GM23338 (cell line): ENCODE measurements at regions not wholly inside any gene's neighbourhood (a gene's known extent, or its start where the extent isn't known, plus 50 kb on each side); places are given as distances from the start of the nearest gene placed in this dataset.
A peak's percentile ranks its signal among the peaks of the same experiment; 100 is the strongest.

Experiments
- ATAC-seq: fragments of 200-7000 bp; cut with Tn5 transposase; 3 replicates; pipeline ENCODE4 v1.9.1; 2020
- DNase-seq: peaks from one replicate; pipeline ENCODE4 v3.0.0-alpha.2; 2015; ENCODE audit warnings: low spot score
- H2AFZ ChIP-seq: fragments of 200-600 bp; sonication (generic); 2 replicates; pipeline ENCODE4 v1.8.0; 2016; ENCODE audit warnings: antibody characterized with exemption, mild to moderate bottlenecking, moderate library complexity
- H3F3A ChIP-seq: fragments of 200-600 bp; sonication (generic); replicated peaks from 2 replicates; pipeline ENCODE4 v1.8.0; 2017; ENCODE audit warnings: antibody characterized with exemption, mixed run types, low read depth
- H3K27ac ChIP-seq: fragments of 200-600 bp; sonication (generic); 2 replicates; pipeline ENCODE4 v1.6.1; 2016; ENCODE audit warnings: low read depth
- H3K27me3 ChIP-seq: fragments of 200-600 bp; sonication (generic); 2 replicates; pipeline ENCODE4 v1.8.0; 2016; ENCODE audit warnings: mild to moderate bottlenecking, mixed run types, moderate library complexity; ENCODE audit not compliant: insufficient read depth
- H3K36me3 ChIP-seq: fragments of 200-600 bp; sonication (generic); 2 replicates; pipeline ENCODE4 v1.8.0; 2016; ENCODE audit warnings: mild to moderate bottlenecking; ENCODE audit not compliant: insufficient read depth
- H3K4me1 ChIP-seq: fragments of 200-600 bp; sonication (generic); 2 replicates; pipeline ENCODE4 v1.8.0; 2016; ENCODE audit warnings: mild to moderate bottlenecking, moderate library complexity; ENCODE audit not compliant: insufficient read depth
- H3K4me2 ChIP-seq: fragments of 200-600 bp; sonication (generic); 2 replicates; pipeline ENCODE4 v1.7.1; 2017; ENCODE audit warnings: mixed run types
- H3K4me3 ChIP-seq: fragments of 200-600 bp; sonication (generic); 2 replicates; pipeline ENCODE4 v1.6.1; 2016; ENCODE audit warnings: mixed run types
- H3K79me2 ChIP-seq: fragments of 200-600 bp; sonication (generic); replicated peaks from 2 replicates; pipeline ENCODE4 v1.8.0; 2017; ENCODE audit warnings: mild to moderate bottlenecking; ENCODE audit not compliant: insufficient read depth
- H3K9me2 ChIP-seq: fragments of 200-600 bp; sonication (generic); 2 replicates; pipeline ENCODE4 v1.8.0; 2017; ENCODE audit not compliant: insufficient read depth
- H4K20me1 ChIP-seq: fragments of 200-600 bp; sonication (generic); replicated peaks from 2 replicates; pipeline ENCODE4 v1.8.0; 2017; ENCODE audit warnings: mild to moderate bottlenecking; ENCODE audit not compliant: insufficient read depth
- H3K27ac Mint-ChIP-seq: 2 replicates; pipeline ENCODE4 v1.8.0; 2020; ENCODE audit warnings: inconsistent platforms, mild to moderate bottlenecking, moderate library complexity, mixed read lengths
- H3K27me3 Mint-ChIP-seq: 3 replicates; pipeline ENCODE4 v1.8.0; 2022; ENCODE audit warnings: low read depth, mild to moderate bottlenecking, moderate library complexity, mixed read lengths, inconsistent platforms; ENCODE audit not compliant: insufficient read depth, poor library complexity
- H3K36me3 Mint-ChIP-seq: 3 replicates; pipeline ENCODE4 v1.8.0; 2021; ENCODE audit warnings: low read depth, mild to moderate bottlenecking, inconsistent platforms, moderate library complexity, mixed read lengths
- H3K4me1 Mint-ChIP-seq: 3 replicates; pipeline ENCODE4 v1.8.0; 2020; ENCODE audit warnings: mild to moderate bottlenecking, inconsistent platforms, mixed read lengths
- H3K4me3 Mint-ChIP-seq: 3 replicates; pipeline ENCODE4 v1.8.0; 2021; ENCODE audit warnings: moderate library complexity, mild to moderate bottlenecking, inconsistent platforms, mixed read lengths
- H3K9me3 Mint-ChIP-seq: 3 replicates; pipeline ENCODE4 v1.8.0; 2020; ENCODE audit warnings: moderate library complexity, mild to moderate bottlenecking, inconsistent platforms, mixed read lengths
- CREB1 ChIP-seq: fragments of 250-450 bp; sonication (Bioruptor Pico); IDR thresholded peaks from 2 replicates; pipeline ENCODE4 v1.5.0; 2020; ENCODE audit warnings: low read depth, mild to moderate bottlenecking, moderate library complexity
- CTCF ChIP-seq, 2 experiments: fragments of 200-600 bp in 1 of 2; sonication (generic) in 1 of 2; conservative IDR thresholded peaks; 2 replicates each; pipeline versions ENCODE4 v1.5.1 to v1.6.1; 2016 to 2017; ENCODE audit warnings: antibody characterized with exemption in 2 of 2, low read depth in 2 of 2, mild to moderate bottlenecking in 2 of 2, moderate library complexity in 1 of 2
- EZH2 ChIP-seq: fragments of 200-600 bp; sonication (generic); IDR thresholded peaks from one replicate; pipeline ENCODE4 v1.8.0; 2017; ENCODE audit warnings: antibody characterized with exemption, mild to moderate bottlenecking, low read depth; ENCODE audit not compliant: unreplicated experiment
- EZH2phosphoT487 ChIP-seq: fragments of 200-600 bp; sonication (generic); IDR thresholded peaks from one replicate; pipeline ENCODE4 v1.8.1; 2018; ENCODE audit warnings: antibody characterized with exemption; ENCODE audit not compliant: unreplicated experiment
- JUNB ChIP-seq: IDR thresholded peaks from one replicate; pipeline ENCODE4 v1.6.1; 2016; ENCODE audit warnings: antibody characterized with exemption; ENCODE audit not compliant: unreplicated experiment
- NANOG ChIP-seq: IDR thresholded peaks from 2 replicates; pipeline ENCODE4 v1.6.1; 2016; ENCODE audit warnings: antibody characterized with exemption, borderline replicate concordance
- POLR2AphosphoS5 ChIP-seq: IDR thresholded peaks from 2 replicates; pipeline ENCODE4 v1.6.1; 2016; ENCODE audit warnings: antibody characterized with exemption, low read depth
- REST ChIP-seq: IDR thresholded peaks from one replicate; pipeline ENCODE4 v1.6.1; 2018; ENCODE audit warnings: antibody characterized with exemption; ENCODE audit not compliant: unreplicated experiment
- STAT1 ChIP-seq: IDR thresholded peaks from one replicate; pipeline ENCODE4 v1.6.1; 2016; ENCODE audit warnings: antibody characterized with exemption; ENCODE audit not compliant: unreplicated experiment
- ZNF114 ChIP-seq: fragments of 250-450 bp; sonication (Bioruptor Pico); IDR thresholded peaks from 2 replicates; pipeline ENCODE4 v1.5.0; 2020; ENCODE audit warnings: mild to moderate bottlenecking, moderate library complexity
- ZNF331 ChIP-seq: fragments of 250-450 bp; sonication (Bioruptor Pico); IDR thresholded peaks from 2 replicates; pipeline ENCODE4 v1.5.0; 2020; ENCODE audit warnings: low read depth, mild to moderate bottlenecking, moderate library complexity
- TF ChIP-seq, protein P1 (sequence below): fragments of 250-450 bp; sonication (Bioruptor Pico); IDR thresholded peaks from 2 replicates; pipeline ENCODE4 v1.5.0; 2020; ENCODE audit warnings: mild to moderate bottlenecking, moderate library complexity
- TF ChIP-seq, protein P2 (sequence below): IDR thresholded peaks from 2 replicates; pipeline ENCODE4 v1.6.1; 2016; ENCODE audit warnings: antibody characterized with exemption

- DNase-seq (no peak), ATAC-seq (no peak)
- Histone ChIP-seq H3K4me3 (peak overlapping the region; percentile 74), H3K4me2 (peak overlapping the region; percentile 88), H3K36me3 (no peaks in the 10 kb centered on the region), H3F3A (no peaks in the 10 kb centered on the region), H4K20me1 (no peaks in the 10 kb centered on the region), H3K9me2 (no peaks in the 10 kb centered on the region), H3K79me2 (no peaks in the 10 kb centered on the region), H2AFZ (peak overlapping the region; percentile 97), H3K4me1 (0 out of 2 replicates have a peak, but pooled peaks cover 4% of the 10 kb centered on the region), H3K27me3 (peaks cover 8% of the 10 kb centered on the region; the same call in 1 of the 2 replicates), H3K27ac (no peak overlapping the region)
- Mint-ChIP-seq H3K4me3 (peak overlapping the region; percentile 77), H3K4me1 (peaks cover 14% of the 10 kb centered on the region), H3K27ac (no peak overlapping the region), H3K36me3 (no peaks in the 10 kb centered on the region), H3K27me3 (peaks cover 3% of the 10 kb centered on the region), H3K9me3 (no peaks in the 10 kb centered on the region)
- no peak for TF ChIP-seq NANOG
- no peak for TF ChIP-seq CREB1 (CRISPR knock-in tag)
- TF ChIP-seq EZH2phosphoT487, result no peak
- no peak for TF ChIP-seq POLR2AphosphoS5
- no peak for TF ChIP-seq JUNB
- TF ChIP-seq, protein P1, sequence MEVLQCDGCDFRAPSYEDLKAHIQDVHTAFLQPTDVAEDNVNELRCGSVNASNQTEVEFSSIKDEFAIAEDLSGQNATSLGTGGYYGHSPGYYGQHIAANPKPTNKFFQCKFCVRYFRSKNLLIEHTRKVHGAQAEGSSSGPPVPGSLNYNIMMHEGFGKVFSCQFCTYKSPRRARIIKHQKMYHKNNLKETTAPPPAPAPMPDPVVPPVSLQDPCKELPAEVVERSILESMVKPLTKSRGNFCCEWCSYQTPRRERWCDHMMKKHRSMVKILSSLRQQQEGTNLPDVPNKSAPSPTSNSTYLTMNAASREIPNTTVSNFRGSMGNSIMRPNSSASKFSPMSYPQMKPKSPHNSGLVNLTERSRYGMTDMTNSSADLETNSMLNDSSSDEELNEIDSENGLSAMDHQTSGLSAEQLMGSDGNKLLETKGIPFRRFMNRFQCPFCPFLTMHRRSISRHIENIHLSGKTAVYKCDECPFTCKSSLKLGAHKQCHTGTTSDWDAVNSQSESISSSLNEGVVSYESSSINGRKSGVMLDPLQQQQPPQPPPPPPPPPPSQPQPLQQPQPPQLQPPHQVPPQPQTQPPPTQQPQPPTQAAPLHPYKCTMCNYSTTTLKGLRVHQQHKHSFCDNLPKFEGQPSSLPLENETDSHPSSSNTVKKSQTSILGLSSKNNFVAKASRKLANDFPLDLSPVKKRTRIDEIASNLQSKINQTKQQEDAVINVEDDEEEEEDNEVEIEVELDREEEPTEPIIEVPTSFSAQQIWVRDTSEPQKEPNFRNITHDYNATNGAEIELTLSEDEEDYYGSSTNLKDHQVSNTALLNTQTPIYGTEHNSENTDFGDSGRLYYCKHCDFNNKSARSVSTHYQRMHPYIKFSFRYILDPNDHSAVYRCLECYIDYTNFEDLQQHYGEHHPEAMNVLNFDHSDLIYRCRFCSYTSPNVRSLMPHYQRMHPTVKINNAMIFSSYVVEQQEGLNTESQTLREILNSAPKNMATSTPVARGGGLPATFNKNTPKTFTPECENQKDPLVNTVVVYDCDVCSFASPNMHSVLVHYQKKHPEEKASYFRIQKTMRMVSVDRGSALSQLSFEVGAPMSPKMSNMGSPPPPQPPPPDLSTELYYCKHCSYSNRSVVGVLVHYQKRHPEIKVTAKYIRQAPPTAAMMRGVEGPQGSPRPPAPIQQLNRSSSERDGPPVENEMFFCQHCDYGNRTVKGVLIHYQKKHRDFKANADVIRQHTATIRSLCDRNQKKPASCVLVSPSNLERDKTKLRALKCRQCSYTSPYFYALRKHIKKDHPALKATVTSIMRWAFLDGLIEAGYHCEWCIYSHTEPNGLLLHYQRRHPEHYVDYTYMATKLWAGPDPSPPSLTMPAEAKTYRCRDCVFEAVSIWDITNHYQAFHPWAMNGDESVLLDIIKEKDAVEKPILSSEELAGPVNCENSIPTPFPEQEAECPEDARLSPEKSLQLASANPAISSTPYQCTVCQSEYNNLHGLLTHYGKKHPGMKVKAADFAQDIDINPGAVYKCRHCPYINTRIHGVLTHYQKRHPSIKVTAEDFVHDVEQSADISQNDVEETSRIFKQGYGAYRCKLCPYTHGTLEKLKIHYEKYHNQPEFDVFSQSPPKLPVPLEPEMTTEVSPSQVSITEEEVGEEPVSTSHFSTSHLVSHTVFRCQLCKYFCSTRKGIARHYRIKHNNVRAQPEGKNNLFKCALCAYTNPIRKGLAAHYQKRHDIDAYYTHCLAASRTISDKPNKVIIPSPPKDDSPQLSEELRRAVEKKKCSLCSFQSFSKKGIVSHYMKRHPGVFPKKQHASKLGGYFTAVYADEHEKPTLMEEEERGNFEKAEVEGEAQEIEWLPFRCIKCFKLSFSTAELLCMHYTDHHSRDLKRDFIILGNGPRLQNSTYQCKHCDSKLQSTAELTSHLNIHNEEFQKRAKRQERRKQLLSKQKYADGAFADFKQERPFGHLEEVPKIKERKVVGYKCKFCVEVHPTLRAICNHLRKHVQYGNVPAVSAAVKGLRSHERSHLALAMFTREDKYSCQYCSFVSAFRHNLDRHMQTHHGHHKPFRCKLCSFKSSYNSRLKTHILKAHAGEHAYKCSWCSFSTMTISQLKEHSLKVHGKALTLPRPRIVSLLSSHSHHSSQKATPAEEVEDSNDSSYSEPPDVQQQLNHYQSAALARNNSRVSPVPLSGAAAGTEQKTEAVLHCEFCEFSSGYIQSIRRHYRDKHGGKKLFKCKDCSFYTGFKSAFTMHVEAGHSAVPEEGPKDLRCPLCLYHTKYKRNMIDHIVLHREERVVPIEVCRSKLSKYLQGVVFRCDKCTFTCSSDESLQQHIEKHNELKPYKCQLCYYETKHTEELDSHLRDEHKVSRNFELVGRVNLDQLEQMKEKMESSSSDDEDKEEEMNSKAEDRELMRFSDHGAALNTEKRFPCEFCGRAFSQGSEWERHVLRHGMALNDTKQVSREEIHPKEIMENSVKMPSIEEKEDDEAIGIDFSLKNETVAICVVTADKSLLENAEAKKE, result no peak
- no peak for TF ChIP-seq STAT1
- TF ChIP-seq EZH2, result no peak
- TF ChIP-seq ZNF331, result no peak
- TF ChIP-seq, protein P2, sequence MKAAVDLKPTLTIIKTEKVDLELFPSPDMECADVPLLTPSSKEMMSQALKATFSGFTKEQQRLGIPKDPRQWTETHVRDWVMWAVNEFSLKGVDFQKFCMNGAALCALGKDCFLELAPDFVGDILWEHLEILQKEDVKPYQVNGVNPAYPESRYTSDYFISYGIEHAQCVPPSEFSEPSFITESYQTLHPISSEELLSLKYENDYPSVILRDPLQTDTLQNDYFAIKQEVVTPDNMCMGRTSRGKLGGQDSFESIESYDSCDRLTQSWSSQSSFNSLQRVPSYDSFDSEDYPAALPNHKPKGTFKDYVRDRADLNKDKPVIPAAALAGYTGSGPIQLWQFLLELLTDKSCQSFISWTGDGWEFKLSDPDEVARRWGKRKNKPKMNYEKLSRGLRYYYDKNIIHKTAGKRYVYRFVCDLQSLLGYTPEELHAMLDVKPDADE, result no peak
- no peak for TF ChIP-seq REST
- TF ChIP-seq ZNF114, result no peak
- TF ChIP-seq CTCF (conservative IDR thresholded peaks at IDR 0.05; ENCODE audit: low read depth in 2 of 2), result no peak
Measured at GRCh38 chr1:58902830-58903513, 119.1 kb upstream of the JUN start.
